ENCODE measurements at regions not wholly inside any gene's neighbourhood (a gene's known extent, or its start where the extent isn't known, plus 50 kb on each side); places are given as distances from the start of the nearest gene placed in this dataset.
"Not testable (repeated sequence)": the region's sequence is repeated elsewhere in the genome, so short reads cannot be mapped to it uniquely, and the experiment has no call there.

DNA sequence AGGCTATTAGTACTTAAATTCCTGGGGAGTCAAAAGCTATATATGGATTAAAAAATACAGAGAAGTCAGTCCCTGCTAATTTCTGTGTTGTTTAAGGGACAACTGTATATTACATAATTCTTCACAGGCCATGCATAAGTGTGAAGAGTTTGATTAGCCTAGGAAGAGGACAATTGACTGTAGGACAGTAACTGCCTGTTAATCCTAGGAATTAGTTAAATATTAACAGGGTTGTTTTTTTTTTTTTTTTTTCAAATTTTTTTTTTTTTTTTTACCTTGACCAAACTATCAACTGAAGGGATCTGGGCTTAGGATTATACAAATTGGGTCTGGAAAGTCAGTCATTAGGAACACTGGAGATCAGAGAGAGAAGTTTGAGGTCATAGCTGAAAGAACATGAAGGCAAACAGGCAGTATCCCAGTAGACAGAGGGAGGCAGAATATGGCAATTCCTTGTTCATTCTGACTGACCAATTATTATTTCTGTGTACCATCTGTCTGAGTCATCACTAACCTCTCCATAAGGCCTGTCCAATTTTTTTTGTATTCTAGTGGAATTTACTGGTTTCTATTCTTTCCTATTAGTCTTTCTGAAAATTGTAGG lies 1139.2 kb downstream of the SORCS1 start:
- TF ChIP-seq, protein P1, sequence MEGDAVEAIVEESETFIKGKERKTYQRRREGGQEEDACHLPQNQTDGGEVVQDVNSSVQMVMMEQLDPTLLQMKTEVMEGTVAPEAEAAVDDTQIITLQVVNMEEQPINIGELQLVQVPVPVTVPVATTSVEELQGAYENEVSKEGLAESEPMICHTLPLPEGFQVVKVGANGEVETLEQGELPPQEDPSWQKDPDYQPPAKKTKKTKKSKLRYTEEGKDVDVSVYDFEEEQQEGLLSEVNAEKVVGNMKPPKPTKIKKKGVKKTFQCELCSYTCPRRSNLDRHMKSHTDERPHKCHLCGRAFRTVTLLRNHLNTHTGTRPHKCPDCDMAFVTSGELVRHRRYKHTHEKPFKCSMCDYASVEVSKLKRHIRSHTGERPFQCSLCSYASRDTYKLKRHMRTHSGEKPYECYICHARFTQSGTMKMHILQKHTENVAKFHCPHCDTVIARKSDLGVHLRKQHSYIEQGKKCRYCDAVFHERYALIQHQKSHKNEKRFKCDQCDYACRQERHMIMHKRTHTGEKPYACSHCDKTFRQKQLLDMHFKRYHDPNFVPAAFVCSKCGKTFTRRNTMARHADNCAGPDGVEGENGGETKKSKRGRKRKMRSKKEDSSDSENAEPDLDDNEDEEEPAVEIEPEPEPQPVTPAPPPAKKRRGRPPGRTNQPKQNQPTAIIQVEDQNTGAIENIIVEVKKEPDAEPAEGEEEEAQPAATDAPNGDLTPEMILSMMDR (conservative IDR thresholded peaks at IDR 0.05), result no peak
- H3K27ac ChIP-seq, result no peak overlapping the region

DNA sequence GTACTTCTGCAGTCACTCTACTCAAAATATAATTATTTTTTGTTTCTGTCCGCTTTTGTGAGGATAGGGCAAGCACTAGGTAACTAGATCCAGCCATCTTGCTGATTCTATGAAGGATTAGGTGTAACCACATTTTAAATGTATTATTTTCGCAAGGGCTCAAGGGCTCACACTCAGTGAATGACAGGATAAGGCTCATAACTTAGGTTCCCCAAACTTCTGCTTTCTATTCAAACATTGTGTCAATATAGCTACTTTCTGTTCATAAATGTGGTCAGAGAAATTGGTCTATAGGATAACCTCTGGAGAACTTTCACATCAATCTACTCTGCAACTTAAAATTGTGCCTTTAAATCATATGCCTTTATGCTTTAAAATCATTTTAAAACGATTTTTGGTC lies 1141.2 kb downstream of the SORCS1 start:
- H3K27ac ChIP-seq, result no peak overlapping the region

DNA sequence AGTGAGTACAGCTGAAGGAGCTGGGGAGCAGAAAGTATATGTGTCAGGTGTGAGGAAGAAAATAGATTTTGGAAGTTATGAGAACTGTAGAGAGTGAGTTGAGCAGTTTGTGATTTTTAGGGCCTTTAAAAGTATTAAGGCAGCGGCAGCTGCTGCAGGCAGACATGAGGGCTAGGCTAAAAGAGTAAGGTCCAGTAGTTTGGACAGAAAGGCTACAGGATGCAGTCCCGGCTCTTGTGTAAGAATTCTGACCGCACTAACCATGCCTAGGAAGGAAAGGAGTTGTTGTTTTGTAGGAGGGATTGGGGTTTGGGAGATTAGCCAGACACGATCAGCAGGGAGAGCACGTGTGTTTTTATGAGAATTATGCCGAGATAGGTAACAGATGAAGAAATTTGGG lies 1144.9 kb downstream of the SORCS1 start:
- H3K27ac ChIP-seq, result not testable (repeated sequence)

More for the DNA sequence above, 1141.2 kb downstream of the SORCS1 start:
- TF ChIP-seq, protein P1 (conservative IDR thresholded peaks at IDR 0.05), result no peak

DNA sequence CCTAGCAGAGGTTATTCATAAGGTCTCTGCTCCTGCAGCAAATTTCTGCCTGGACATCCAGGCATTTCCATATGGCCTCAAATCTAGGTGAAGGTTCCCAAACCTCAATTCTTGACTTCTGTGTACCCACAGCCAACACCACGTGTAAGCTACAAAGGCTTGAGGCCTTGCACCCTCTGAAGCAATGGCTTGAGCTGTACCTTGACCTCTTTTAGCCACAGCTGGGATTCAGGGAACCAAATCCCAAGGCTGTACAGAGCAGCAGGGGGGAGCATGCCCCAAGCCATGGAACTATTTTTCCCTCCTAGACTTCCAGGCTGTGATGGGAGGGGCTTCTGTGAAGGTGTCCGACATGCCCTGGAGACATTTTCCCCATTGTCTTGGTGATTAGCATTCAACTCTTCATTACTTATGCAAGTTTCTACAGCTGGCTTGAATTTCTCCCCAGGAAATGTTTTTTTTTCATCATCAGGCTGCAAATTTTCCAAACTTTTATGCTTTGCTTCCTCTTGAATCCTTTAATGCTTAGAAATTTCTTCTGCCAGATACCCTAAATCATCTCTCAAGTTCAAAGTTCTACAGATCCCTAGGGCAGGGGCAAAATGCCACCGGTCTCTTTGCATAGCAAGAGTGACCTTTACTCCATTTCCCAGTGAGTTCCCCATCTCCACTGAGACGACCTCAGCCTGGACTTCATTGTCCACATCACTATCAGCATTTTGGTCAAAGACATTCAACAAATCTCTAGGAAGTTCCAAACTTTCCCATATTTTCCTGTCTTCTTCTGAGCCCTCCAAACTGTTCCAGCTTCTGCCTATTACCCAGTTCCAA lies 1148.9 kb downstream of the SORCS1 start:
- not testable (repeated sequence) for H3K27ac ChIP-seq

DNA sequence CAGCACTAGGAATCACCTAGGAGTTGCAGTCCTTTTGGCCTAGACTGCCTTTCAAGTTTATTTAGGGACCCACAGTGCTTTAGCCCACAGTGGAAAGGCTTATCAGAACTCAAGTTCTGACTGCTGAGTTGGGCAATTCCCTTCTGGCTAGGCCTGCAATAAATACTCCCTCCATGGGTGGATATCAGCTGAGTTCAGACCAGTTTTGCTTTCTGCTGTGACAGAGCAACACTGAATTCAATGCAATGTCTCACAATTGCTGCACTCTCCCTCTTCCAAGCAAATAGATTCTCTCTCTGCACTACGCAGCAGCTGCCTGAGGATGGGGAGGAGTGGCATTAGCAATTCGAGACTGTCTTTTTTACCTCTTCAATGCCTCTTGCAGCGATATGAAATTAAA lies 1153.3 kb downstream of the SORCS1 start:
- TF ChIP-seq, protein P1 (conservative IDR thresholded peaks at IDR 0.05), result no peak
- no peak overlapping the region for H3K27ac ChIP-seq

DNA sequence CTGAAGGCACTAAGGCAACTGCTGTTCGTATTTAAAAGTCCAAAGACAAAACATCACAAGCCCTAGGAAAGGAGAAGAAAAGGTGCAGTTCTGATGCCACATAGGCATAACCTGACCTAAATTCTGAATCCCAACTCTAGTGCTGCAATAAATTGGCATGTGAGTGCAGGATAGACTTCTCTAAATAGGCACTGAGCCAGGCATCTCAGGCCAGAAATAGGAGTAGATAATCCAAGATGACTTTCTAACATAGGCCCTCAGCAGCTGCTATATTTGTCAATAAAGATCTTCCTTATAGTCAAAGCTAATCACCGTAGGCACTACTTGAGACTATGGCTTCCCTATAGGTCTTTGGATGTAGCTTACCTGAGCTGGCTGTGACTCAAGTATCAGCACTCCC lies 1163.8 kb downstream of the SORCS1 start:
- H3K27ac ChIP-seq, result no peak overlapping the region

DNA sequence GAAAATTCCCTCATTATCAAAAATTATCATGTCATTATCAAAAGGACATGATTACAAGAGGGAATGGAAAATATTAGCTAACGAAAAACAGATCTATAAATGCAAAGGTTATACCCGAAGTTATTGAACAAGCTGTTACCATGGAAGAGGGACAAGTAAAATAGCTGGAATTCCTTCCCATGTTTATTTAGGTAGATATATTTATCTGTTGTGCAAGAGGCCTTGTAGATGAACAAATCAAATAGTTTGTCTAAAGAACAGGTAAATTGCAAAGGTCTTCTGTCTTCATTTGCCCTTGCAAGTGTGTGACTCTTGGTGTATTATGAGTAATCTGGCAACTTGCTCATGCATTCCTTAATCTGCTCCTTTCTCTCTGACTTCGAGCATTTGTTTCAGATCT lies 1170.9 kb downstream of the SORCS1 start:
- TF ChIP-seq, protein P1 (conservative IDR thresholded peaks at IDR 0.05), result no peak
- H3K27ac ChIP-seq, result no peak overlapping the region

More for the DNA sequence above, 1163.8 kb downstream of the SORCS1 start:
- TF ChIP-seq, protein P1 (conservative IDR thresholded peaks at IDR 0.05), result no peak

DNA sequence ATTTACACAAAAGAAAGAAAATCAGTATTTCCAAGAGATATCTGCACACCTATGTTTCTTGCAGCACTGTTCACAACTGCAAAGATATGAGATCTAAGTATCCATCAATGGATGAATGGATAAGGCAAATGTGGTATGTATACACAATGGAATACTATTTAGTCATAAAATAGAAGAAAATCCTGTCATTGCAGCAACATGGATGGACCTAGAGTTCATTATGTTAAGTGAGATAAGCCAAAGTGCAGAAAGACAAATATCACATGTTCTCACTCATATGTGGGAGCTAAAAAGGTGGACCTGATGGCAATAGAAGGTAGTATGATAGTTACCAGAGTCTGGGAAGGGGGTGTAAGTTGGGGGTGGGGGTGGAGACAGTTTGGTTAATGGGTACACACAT lies 1171.6 kb downstream of the SORCS1 start:
- TF ChIP-seq, protein P1 (conservative IDR thresholded peaks at IDR 0.05), result no peak
- H3K27ac ChIP-seq, result no peak overlapping the region

Data from VCaP (cell line).